ENCODE measurements at regions not wholly inside any gene's neighbourhood (a gene's known extent, or its start where the extent isn't known, plus 50 kb on each side); places are given as distances from the start of the nearest gene placed in this dataset.
"Not testable (repeated sequence)": the region's sequence is repeated elsewhere in the genome, so short reads cannot be mapped to it uniquely, and the experiment has no call there.

DNA sequence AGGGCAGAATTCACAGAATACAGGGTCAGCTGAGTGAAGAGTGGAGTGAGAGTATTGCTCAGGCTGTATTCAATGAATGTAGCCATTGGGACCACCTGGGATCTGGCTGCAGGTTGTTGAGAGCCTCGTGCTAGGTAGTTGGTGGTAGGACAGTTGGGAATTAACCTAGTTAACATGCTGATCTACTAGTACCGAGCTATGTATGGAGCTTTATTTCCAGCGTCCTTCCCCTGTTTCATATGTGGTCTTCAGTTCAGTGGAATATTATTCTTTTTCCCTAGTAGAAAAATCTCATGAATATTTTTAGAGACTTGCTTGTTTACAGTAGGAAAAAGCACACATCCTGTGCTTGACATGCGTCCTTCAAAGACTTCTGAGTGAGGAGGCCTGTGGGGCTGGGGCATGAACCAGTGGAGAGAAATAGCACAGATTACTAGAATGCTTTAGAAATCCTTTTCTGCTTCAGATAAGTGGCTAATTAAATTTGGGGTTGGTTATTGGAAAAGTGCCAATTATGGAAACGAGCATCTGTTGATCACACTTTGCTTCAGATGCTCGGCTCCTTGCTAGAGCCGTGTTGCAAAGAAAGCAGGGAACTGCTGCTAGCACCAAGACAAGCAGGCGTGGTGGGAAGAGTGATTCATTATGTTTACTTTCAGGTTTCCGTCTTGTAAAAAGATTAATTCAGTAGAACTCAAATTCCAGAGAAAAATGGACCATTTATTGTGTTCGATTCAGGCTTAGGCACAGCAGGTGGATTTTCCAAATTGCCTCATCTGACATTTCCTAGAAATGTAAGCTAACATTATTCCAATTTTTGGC, 53.6 kb downstream of the ARF6 start:
- DNase-seq, result peak in 1 of 2 donors; percentile 27

DNA sequence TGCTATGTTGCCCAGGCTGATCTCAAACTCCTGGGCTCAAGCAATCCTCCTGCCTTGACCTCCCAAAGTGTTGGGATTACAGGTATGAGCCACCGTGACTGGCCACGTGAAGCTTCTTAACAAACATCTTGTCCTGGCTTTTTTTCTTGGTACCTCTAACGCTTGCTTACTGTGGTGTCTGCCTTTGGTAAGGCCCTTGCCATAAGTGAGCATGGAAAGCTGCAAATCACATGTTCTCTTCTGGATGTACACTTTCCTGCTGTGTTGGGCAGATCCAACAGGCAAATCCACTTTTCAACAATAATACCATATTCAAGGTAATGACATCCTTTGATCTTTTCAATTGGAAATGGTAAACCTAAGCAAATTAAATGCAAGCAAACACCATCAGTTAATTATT, 54.6 kb downstream of the ARF6 start:
- DNase-seq, result no peak

DNA sequence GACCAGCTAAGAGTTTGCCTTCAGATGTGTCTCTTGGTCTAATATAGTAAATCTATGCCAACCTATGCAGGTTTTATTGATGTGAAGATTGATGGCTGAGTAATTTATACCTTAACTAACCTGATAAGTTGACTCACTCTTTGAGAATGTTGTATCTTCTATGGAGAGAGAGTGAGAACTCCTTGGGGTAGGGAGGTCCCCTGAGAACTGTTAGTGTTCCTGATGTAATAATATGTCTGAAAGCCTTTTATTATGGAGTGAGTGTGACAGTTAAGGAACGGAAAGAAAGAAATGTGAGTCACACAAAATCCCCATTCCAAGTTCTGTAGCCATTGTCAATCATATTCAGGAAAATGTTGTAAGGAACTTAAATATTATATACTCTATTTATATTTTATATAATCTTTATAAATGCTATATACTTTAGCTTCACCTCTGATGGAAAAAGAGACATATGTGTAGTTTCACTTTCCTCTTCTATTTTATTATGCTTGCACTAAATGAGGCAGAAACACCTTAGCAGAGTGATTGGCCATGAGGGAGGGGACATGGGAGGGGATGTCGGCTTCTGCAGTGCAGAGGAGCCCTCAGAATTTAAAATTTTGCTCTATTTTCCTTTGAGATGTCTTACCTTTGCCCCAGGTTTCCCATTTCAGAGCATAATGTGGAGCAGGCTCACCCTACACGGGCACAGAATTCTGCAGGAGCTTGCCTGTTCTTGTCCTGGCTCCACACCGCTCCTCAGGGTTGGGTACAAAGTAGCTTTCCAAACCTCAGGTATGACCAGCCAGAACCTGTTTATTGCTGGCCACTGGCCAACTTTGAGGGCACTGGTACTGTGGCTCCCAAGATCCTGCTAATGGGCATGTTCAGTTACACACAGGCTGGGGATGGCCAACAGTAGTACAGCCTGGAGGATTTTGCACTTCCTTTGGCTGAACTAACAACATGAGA, 57.7 kb downstream of the ARF6 start:
- DNase-seq, result no peak

DNA sequence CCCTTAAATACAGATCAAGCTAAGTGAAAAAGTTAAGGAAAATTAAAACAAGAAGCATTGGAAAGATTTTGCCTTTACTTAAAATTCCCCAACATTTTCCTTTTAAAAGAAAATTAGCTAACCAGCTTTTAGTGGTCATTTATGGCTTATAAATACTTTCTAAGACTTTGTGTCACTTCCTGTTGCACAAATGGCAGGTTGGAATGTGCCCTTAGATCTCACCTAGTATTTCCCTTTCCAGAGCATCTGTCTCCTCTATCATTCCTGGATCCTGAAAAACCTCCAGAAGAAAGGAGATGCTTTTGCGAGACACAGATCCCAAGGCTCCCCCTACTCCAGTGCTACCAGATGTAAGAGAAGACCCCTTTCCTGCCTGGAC, 58.3 kb downstream of the ARF6 start:
- no peak for DNase-seq

DNA sequence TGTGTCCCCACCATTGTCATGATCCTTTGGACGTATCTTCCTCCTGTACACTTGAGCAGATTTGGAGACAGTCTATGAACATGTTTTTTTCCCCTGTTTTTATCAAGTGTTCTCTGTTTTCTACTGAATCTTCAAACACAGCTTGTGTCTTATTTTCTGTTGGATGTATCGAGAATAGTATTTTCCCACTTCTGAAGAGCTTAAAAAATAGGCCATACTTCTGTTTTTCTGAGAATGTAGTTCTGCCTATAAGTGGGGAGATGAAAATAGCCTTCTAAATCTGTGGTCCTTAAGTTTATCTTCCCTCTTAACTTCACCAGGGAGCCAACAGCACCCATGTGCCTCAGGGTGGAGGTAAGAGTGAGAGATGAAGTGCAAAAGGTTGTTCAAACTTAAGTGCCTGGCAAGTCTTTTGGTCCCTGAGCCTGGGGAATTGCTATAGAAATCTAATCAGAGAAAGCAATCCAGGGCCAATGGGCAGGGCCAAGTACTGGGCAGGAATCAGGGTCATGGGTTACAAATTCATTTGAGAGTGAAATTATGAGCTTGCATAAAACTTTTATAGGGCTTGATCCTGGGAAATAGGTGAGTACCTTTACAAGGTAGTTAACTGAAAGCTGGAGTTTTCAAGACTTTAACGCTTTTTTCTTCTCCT, 58.9 kb downstream of the ARF6 start:
- no peak for DNase-seq

DNA sequence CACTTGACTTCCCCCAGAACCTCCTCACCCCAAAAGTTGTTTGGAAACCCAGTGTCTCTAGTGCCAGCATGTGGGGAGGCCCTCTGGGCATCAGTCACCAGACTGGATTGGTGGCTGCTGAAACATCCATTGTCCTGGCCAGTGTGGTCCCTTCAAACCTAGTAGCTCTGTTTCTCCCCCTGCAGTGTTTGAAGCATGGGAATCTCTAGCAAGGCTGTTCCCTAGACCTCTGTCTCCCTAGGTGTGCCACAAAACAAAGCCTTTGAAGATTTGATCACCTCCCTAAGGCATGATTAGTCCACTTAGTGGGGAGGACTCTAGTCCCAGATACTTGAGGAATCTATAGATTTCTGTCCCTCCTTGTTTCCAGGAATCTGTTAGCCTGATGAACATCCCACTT, 60.3 kb downstream of the ARF6 start:
- DNase-seq, result no peak

DNA sequence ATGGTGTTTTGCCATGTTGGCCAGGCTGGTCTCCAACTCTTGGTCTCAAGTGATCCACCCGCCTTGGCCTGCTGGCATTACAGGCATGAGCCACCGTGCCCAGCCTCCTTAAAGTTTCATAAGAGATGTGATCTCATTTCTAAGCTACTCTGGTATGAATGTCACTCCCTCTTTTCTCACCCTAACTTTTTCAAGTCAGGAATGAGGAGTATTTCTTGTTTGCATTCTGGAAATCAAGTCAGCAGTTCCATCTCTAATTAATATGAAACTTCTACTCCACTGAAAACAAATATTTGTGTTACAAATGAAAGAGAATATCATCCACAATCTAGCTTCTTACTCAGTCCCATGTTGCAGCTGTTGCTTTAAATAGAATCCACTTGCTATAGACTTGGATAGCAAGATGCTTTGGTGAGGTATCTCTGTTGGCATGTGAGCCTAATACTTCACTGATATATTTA, 61.3 kb downstream of the ARF6 start:
- no peak for DNase-seq

DNA sequence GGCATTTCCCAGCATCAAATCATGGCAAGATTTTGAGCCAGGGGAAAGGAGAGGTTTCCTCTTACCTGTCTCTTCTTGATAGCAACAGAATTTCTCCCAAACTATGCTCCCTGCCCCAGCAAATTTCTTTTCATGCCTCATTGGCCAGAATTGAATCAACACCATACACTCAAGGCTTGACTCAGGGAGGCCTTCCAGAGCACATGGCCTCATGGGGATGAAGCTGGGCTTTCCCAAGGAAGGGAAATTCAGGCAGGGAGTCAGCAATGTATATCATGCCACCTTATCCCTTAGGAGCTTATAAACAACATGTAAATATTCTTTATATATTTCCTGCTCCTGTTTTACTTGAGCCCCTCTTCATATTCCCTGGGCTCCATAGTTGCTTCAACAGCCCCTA, 62.1 kb downstream of the ARF6 start:
- DNase-seq, result no peak

DNA sequence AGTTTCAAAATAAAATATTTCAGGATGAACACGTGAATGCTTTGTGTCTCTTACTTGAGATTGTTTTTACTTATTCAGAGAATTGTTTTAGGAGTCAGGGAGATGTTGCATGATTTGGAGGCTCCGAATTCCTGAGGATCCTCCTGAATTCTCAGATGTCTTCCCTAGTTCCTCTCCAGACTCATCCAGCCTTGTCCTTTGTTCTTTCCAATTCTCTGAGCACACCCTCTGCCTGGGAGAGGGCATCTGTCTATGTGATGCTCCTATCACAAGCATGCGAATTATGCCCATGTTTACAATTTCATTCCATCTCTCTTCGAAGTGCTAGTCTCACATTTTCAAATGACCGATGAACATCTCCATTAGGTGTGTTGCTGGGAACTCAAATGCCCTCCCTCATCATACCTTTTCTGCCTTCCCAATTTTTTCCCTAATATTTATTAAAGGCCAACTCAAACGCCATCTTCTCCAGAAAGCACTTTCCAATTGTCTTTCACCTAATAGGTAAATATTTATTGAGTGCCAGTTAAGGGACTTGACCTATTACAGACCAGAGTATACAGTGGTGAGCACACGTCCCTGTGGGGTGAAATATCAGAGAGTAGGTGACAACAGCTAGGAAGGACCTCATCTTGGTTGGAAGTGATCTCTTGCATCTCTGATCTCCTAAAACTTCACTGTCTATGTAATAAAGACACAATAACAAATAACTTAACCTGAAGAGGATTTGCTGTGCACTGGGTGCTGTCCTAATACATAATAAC, 64.4 kb downstream of the ARF6 start:
- DNase-seq, result no peak

DNA sequence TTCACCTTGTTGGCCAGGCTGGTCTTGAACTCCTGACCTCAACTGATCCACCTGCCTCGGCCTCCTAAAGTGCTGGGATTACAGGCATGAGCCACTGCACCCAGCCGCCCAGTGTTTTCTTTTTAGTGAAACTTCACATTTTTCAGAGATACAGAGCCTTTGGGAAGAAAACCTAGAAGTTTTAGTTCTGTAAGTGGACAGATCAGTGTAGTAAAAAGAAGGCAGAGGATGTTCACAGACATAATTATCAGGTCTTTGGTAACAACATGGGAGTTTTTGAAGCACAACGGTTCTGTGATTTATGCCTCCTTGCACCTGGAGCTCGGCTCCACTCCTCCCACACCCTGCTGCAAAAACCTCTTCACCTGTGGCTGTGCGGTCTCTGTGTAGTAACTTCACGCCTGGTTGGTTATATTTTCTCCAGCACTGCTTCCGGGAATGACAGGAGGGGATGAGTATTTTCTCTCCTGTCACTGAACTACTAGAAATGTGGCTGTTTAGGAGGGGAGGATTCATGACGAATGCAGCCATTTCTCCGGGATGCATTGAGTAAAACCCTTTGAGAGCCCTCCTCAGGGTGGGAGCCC, 67.0 kb downstream of the ARF6 start:
- peak; percentile 30 for DNase-seq

DNA sequence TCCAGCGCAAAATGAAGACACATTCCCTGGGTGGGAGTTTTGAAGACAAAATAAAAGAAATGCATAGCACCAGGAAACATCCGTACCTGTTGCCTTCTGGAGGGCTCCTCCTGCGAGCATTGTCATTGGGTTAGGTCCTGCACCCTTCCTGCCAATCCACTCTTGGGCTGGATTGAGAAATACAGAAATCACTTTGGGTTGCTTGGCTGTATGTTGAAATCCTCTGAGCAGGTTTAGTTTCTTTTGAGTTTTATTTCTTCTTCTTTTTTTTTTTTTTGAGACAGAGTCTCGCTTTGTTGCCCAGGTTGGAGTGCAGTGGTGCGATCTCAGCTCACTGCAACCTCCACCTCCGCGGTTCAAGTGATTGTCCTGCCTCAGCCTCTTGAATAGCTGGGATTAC, 67.6 kb downstream of the ARF6 start:
- DNase-seq, result no peak

DNA sequence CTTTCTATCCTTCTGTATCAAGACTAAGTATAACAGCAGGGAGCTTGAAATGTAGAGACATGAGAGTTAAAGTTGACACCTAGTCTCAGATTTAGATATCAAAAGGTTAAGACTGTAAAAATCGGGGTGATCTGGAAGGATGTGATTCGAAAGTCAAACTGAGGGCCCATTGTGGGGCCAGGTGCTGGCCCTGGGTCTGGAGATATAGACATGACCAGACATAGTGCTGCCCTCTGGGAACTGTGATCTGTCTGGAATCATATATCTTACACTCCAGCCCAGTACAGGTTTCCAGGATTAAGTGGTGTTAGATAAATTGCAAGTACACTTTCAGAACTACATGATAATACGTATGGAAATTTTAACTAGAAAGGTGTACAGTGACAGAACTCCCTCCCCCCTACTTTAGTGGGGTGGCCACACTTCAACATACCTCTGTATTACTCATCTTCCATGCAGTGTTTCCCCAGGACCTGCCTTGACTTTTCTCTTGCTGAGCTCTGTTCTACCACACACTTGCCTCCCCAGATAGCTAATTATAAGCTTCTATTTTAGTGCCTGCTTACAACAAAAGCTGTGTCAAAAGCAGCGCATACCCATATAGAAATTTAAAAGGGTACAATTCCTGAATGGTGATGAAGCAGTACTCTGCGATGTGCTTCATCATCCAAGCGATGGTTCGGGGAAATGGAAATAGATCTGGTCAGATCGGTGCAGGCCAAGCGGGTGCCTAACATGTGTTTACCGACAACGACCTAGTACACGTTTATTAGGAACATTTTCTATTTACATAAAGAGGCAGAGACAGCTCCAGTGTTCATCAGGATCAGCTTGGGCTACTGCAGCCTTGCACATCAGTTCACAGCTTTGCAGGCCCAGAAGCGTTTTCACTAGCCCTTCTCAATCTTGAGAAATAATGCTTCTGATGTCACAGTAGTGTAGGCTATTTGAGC, 68.7 kb downstream of the ARF6 start:
- no peak for DNase-seq

DNA sequence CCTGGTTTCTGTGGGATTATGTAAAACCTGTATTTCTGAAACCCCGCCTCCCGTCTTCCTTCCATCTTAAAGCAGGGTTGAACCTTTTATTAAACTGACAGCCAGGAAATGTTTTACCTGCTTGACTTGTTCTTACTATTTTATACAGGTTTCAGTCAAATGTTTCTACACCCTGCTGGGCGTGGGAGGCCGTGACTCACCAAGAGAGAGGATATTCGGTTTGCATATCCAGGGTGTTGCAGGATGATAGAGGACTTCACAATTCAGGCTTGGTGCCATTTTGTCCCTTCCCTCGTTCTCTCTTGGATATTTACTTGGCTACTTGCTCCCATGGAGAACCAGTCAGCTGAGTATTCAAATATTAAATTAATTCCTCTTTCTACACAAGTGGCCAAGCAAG, 69.7 kb downstream of the ARF6 start:
- no peak for DNase-seq

DNA sequence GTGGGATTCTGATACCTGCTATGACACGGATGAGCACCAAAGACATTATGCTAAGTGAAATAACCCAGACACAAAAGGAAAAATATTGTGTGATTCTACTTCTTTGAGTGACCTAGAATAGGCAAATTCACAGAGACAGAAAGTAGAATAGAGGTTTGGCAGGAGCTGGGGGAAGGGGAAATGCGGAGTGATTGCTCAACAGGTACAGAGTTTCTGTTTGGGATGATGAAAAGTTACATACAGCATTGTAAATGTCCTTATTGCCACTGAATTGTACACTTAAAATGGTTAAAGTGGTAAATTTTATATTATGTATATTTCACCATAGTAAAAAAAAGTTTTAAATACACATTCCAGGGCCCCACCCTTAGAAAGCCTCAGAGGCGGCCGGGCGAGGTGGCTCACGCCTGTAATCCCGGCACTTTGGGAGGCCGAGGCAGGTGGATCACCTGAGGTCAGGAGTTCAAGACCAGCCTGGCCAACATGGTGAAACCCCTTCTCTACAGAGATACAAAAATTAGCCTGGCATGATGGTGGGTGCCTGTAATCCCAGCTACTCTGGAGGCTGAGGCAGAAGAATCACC, 72.3 kb downstream of the ARF6 start:
- not testable (repeated sequence) for DNase-seq

DNA sequence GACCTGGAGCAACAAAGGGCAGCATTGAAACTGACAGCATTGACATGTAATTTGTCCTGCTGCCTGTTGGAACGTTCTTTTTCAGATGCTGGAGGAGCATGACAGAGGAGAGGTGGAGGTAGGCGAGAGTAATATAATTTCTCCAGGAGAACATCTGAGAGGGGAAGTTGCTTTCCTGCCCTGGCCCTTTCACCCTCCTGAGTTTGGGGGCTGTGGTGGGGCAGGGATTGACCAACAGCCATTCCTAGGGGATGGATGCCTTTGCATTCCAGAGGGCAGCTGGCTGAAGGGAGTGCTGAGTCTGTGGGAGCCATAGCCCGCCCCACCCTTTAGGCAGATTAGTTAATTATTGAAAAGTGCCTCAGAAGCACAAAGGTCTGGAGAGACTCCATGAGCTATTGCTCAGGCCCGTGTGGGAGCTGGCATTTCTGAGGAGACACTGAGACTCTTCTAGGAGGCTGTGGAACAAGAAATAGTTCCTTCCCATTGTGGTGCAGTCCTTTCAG, 73.5 kb downstream of the ARF6 start:
- no peak for DNase-seq

DNA sequence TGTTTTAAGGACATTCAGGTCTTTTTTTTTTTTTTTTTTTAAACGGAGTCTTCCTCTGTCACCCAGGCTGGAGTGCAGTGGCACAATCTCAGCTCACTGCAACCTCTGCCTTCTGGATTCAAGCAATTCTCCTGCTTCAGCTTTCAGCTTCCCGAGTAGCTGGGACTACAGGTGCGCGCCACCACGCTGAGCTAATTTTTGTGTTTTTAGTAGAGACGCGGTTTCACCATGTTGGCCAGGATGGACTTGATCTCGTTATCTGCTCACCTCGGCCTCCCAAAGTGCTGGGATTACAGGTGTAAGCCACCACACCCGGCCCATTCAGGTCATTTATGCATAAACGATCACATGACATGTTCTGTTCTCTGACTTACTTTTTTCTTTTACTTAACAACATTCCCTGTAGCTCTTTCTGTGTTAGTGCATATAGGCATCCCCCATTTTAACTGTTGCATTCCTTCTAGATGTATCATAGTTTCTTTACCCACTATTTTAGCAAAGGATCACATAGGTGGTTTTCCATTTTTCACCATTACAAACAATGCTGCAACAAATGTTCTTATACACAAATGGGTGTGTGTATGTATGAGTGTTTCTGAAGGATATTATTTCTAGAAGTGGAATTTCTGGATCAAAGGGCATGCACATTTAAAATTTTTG, 74.2 kb downstream of the ARF6 start:
- DNase-seq, result no peak

DNA sequence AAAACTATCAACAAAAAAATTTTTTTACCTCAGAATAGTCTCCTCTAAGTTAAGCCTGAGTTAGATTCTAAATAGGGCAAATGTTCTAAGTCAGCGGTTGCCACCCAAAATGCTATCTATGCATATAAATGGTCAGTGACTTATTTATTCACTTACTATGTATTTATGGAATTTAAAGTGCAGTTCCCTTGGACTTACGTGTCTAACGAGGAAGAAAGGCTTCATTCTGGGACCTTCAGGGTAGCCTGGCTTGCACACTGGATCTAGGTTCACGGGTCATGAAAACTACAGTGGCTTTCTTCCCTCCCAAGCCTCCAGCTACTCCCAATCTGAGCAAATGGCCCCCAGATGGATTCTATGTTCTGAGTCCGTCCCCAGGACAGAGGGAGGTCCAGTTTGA, 77.1 kb downstream of the ARF6 start:
- no peak for DNase-seq

DNA sequence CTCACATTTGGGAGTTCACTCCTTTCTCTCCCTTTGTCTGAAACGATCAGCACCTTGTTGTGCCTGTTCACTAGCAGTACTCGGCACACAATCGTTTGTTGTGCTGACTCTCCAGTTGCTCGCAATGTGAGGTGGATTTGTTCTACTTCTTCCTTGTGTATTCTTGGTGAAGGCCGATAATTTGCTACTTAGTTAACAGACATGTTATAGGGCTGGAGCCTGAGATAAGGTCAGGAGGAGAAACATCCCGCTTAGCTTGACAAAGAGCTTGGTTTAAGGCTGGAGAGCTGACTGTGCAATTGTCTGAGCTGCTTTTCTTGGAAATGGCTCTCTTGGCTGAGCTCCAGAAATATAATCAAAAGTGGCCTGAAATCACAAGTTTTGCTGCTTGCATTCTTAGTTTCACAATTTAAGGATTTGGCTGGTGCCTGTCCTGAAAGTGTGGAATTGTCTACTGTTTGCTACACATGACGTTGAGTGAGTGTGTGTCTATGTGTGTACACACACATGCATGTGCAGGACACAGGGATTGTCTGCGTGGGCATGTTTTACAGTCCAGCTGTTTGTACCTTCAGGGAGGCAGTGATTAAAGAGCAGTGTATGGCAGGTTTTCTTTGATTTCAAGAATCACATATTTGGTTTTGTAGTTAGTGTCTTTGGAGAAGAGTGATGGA, 77.7 kb downstream of the ARF6 start:
- DNase-seq, result no peak

Measured in CD4-positive, alpha-beta T cell treated with Interleukin-1 beta for 1 hour (primary cell).